Colonic mucosa (tissue), 4 donors: ENCODE measurements at regions not wholly inside any gene's neighbourhood (a gene's known extent, or its start where the extent isn't known, plus 50 kb on each side); places are given as distances from the start of the nearest gene placed in this dataset.

ENCODE experiments used
- DNase-seq: peaks from one replicate; pipeline ENCODE4 v3.0.0-alpha.2; 2020
- H3K27ac ChIP-seq: fragments of 200-600 bp; one replicate; pipeline ENCODE4 v1.8.0; 2021
- H3K27me3 ChIP-seq: fragments of 200-600 bp; one replicate; pipeline ENCODE4 v1.8.0; 2021
- H3K36me3 ChIP-seq: fragments of 200-600 bp; one replicate; pipeline ENCODE4 v1.8.0; 2021
- H3K4me1 ChIP-seq: fragments of 200-600 bp; one replicate; pipeline ENCODE4 v1.8.0; 2021; ENCODE audit warnings: mild to moderate bottlenecking
- H3K4me3 ChIP-seq: fragments of 200-600 bp; one replicate; pipeline ENCODE4 v1.8.0; 2021
- H3K9ac ChIP-seq, 2 donors: one replicate each; pipeline ENCODE4 v1.7.0; 2013; ENCODE audit warnings: control low read depth in 2 of 2, low read depth in 2 of 2, low read length in 2 of 2
- H3K9me3 ChIP-seq: fragments of 200-600 bp; one replicate; pipeline ENCODE4 v1.8.0; 2021
- CTCF ChIP-seq: fragments of 200-600 bp; IDR thresholded peaks from one replicate; pipeline ENCODE4 v1.8.0; 2022; ENCODE audit warnings: antibody characterized with exemption, mild to moderate bottlenecking
- intact Hi-C: fragments of 100-400 bp; cut with DNase I; formaldehyde crosslinking; loops from one replicate; pipeline ENCODE4 v1.14.1; 2022
- donor health status: healthy.
- donor health status: DM: no; HTN: no; CAD: no.
- donor health status: DM: no; HTN: no; CAD: no.

GRCh38 chr1:30511991-30512913, 211.1 kb downstream of the MATN1 start:
- Histone ChIP-seq H3K9ac (no peak overlapping the region), H3K27me3 (no peaks in the 10 kb centered on the region), H3K4me3 (no peak overlapping the region), H3K4me1 (no peaks in the 10 kb centered on the region), H3K36me3 (no peaks in the 10 kb centered on the region), H3K9me3 (no peaks in the 10 kb centered on the region), H3K27ac (no peak overlapping the region)
- DNase-seq, result no peak
- TF ChIP-seq CTCF, result no peak
- intact Hi-C loops, result no loop called here

GRCh38 chr1:30511563-30511962, 211.8 kb downstream of the MATN1 start:
- Histone ChIP-seq H3K27ac (no peak overlapping the region), H3K27me3 (no peaks in the 10 kb centered on the region), H3K36me3 (no peaks in the 10 kb centered on the region), H3K4me1 (no peaks in the 10 kb centered on the region), H3K9me3 (no peaks in the 10 kb centered on the region), H3K9ac (no peak overlapping the region), H3K4me3 (no peak overlapping the region)
- DNase-seq, result no peak
- intact Hi-C loops, result no loop called here
- TF ChIP-seq CTCF, result no peak

- Histone ChIP-seq H3K36me3 (no peaks in the 10 kb centered on the region), H3K27ac (no peak overlapping the region), H3K9me3 (no peaks in the 10 kb centered on the region), H3K9ac (no peak overlapping the region), H3K4me1 (no peaks in the 10 kb centered on the region), H3K4me3 (no peak overlapping the region), H3K27me3 (no peaks in the 10 kb centered on the region)
- DNase-seq, result no peak
- TF ChIP-seq CTCF, result no peak
- intact Hi-C loops, result no loop called here
Measured at GRCh38 chr1:30511106-30511505, 212.3 kb downstream of the MATN1 start.

GRCh38 chr1:30509670-30510069, 213.7 kb downstream of the MATN1 start:
- Histone ChIP-seq H3K4me3 (no peak overlapping the region), H3K27me3 (no peaks in the 10 kb centered on the region), H3K27ac (no peak overlapping the region), H3K9ac (no peak overlapping the region), H3K4me1 (no peaks in the 10 kb centered on the region), H3K9me3 (no peaks in the 10 kb centered on the region), H3K36me3 (no peaks in the 10 kb centered on the region)
- intact Hi-C loops, result no loop called here
- no peak for TF ChIP-seq CTCF
- no peak for DNase-seq

- no peak for DNase-seq
- no peaks in the 10 kb centered on the region for H3K9me3 ChIP-seq
- no peak overlapping the region for H3K9ac ChIP-seq
- no peak overlapping the region for H3K27ac ChIP-seq
- intact Hi-C loops, result no loop called here
- no peak overlapping the region for H3K4me3 ChIP-seq
- H3K4me1 ChIP-seq, result no peaks in the 10 kb centered on the region
- TF ChIP-seq CTCF, result no peak
- no peaks in the 10 kb centered on the region for H3K36me3 ChIP-seq
- H3K27me3 ChIP-seq, result no peaks in the 10 kb centered on the region
Measured at GRCh38 chr1:30508611-30509010, 214.8 kb downstream of the MATN1 start.
